Dermis blood vessel endothelial cell (primary cell): ENCODE measurements at regions not wholly inside any gene's neighbourhood (a gene's known extent, or its start where the extent isn't known, plus 50 kb on each side); places are given as distances from the start of the nearest gene placed in this dataset.
"Not testable (repeated sequence)": the region's sequence is repeated elsewhere in the genome, so short reads cannot be mapped to it uniquely, and the experiment has no call there.

ENCODE experiments used
- DNase-seq: peaks from one replicate; pipeline ENCODE4 v3.0.0; 2010

DNA sequence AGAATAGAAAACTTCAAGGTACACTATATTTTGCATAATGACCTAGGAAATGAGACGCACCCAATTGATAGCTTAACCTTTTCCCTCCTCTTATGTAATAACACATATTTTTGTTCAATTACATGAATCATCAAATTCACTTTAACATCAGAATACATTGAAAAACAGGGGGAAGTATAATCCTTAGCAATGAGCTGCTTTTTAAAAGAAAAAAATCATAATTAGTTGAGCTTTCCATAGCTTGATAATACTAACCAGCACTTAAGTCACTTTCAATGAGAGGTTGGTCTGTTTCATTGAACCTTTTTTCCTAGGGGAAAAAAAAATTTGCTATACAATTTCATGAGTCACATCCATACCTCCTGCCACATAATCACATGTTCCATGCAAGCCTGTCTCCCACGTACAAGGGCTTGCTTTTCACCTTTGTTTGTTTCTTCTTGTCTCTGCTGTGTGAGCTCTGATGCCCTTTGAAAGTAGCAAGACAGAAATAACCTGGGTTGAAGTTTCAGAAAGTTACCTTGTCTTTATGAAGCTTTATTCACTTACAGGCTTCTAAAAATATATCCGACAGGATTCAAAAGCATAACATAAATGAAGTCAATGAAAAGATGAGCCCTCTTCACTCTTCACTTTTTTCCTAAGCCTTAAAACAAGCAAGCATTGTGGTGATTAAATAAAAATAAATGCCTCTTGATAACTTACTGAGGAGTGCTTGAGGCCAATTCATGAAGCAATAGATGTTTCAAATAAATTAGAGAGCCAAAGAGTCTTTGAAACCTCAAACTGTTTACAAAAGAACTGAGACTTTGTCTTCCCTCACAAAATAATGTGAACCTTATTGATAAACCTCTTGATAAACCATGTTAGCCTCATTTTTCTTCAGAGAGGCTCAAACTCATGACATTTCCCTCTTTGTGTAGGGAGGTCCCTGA is 108.5 kb downstream of the FEM1C start:
- DNase-seq: no peak

DNA sequence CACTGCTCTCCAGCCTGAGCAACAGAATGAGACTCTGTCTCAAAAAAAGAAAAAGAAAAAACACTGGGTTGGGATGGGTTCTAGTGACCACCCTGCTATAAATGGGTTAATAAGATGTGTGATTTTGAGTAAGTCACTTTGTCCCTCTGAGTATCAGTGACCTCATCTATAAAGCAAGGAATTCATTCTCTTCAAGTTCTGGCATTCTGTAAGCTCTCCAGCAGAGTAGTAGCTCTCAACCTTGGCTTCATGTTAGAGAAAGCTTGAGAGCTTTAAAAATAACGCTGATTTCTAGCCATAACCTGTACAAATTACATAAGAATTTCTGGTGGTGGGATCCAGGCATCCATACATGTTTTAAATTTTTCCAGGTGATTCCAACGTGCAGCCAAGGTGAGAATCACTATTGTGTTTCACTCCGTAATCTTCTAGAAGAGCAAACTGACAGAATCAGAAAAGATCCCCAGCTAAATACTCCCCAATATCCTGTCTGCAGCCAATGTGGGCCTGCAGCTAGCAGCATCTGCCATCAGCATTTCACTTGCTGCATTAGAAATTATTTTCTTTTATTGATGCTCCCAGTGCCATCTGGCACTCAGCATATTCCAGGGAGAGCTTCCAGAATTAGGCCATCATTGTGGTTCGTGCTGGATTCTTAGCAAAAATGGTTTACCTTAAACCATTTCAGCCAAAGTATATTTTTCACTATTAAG is 109.4 kb downstream of the FEM1C start:
- no peak for DNase-seq

DNA sequence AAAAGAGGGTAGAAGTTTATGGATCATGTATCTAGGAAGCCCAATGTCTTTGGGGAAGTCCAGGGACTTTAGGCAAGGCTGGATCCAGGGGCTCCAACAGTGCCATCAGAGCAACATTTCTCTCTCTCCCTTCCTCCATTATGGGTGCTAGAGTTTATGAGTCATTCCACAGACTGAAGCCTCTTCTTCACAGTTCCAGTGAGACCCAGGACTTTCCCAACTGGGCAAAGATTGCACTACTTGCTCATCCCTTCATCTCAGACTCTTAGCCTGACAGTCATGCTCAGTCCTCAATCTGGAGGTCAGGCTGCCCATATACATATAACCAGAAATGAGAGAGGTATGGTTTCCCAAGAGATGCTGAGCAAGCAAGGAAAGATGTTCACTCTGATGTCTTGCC is 110.7 kb downstream of the FEM1C start:
- DNase-seq: no peak

DNA sequence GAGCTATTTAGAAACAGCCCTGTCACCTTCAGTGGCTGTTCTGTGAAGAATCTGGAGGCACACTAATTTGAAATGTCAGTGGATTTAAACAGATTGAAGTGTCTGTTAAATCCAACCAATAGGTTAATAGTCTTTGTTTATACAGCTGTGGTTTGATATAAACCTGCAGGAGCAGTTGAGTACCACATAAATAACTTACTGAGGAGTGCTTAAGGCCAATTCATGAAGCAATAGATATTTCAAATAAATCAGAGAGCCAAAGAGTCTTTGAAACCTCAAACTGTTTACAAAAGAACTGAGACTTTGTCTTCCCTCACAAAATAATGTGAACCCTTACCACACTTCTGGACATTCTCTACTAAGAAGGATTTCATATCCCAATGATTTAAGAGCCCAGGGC is 111.9 kb downstream of the FEM1C start:
- no peak for DNase-seq

DNA sequence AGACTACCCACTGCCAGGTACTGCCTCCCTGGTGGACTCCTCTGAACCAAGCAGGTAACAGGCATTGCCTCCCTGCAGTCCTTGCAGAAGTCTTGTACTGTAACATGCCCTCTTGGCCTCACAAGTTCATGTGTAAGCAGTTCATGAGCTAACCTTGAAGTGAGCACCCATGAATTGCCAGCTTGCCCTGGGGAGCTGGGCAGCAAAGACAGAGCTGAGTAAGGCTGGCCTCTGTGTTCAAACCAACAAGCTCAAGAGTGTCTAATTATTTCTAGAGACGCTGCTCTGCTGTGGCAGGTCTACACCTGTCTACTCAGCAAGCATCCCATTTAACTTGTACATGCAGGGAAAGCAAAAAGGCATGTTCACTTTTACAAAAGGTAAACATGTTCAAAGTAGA is 113.5 kb downstream of the FEM1C start:
- DNase-seq: no peak

DNA sequence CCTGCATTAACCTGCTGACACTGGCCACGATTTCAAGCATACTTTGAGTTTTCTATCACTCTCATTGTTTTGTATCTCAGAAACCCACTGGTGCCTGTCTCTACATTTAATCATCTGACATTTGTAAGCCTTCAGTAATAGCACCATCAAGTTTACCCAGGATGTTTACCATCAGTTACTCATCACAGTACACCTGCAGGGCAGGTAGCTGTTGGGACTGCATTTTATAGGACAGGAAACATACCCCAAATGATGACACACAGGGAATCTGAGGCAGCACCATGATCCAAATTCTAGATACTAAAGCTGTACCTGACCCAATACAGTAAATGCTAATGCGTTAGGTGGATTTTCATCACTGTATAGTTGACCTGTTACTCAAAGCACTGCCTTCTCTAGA is 114.2 kb downstream of the FEM1C start:
- DNase-seq: no peak

DNA sequence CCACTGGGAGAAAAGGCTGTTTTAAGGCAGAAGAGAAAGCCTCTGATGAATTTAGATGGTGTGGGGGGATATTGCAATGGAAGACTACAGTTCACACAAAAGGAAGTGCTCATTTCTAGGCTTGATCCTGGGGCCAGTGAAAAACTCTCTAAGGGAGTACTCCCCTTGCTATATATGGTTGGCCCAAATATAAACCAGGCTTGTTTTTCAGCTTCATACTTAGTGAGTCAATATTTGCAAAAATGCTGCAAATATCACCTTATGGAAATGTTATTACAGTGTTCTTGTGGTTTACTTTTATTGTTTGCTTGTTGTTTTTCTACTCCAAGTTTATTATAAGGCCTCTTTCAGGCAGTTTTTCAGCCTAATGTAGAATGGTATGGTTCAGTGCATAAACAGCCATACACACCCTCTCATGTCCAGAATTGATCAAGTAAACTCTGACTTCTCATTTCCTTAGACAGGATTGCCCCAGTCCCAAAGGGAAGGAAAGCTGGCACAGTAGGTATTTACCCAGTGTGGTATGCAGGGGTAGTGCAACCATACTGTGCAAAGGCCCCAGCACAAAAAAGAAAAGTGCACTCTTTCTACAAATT is 115.1 kb downstream of the FEM1C start:
- no peak for DNase-seq

DNA sequence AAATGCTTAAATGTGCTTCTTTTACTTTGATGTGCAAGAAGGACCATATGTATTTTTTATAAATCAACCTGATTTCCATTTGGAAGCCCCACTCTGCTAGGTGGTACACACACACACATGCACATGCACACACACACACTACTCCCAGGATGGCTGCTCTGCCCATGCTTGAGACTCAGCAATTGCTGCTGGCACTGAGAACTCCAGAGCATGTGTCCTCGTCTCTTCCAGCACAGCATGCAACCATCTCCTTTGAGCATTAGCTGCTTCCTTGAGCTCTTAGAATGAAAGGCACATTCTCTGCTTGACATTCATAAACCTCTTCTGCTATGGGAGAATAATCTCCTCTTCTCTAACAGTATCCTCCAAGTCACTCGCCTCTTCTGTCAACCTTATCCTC is 115.9 kb downstream of the FEM1C start:
- no peak for DNase-seq

DNA sequence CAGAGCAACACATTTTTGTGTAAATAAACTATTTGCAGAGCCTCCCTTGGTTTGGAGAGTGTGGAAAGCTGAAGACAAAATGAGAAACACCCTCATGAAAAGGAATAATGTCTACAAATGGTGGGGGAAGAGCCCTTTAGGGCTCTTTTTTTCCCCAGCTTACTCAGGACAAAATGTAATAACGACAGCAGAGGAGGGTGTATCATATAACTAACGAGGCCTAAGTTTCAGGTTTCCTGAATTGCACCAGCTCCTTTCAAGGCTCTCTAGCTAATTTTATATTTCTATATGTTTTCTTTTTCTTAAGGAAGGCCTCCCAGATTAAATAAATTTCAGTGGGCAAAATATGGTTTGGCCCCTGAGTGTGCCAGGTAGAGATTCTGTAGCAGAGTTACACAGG is 116.3 kb downstream of the FEM1C start:
- no peak for DNase-seq

DNA sequence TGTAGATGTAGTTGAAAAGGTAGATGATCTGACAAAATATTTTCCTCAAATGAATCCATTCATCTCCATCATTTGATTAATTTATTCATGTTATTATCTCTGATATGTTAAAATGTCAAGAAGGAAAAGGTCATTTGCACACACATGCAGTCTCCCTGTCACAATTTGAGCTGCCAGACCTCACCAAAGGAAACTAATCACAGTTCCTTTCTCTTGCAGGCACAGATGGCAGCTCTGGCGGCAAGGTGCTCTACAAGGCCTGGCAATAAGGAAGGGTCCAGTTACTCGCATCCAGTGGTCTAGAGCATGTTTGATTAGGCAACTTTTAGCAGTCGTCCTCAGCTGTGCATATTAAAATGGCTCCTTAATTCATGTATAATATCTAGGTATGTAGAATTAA is 120.1 kb downstream of the FEM1C start:
- DNase-seq: no peak

DNA sequence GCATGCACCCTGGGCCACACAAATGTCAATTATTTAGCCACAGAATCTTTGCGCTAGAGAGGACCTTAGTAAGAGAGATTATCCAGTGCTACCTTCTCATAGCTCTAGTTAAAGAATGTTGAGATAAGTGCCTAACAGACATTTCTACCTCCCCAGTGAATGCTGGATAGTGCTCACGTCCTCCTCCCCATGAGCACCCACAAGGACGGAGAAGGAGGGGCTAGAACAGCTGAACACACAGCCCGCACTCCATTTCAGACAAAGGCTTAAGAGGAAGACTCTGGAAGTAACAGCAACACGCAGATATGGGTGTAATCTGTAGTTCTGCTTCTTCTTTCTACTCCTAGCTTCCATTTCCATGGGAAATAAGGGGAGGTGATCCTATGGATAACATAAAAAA is 120.5 kb downstream of the FEM1C start:
- DNase-seq: no peak

DNA sequence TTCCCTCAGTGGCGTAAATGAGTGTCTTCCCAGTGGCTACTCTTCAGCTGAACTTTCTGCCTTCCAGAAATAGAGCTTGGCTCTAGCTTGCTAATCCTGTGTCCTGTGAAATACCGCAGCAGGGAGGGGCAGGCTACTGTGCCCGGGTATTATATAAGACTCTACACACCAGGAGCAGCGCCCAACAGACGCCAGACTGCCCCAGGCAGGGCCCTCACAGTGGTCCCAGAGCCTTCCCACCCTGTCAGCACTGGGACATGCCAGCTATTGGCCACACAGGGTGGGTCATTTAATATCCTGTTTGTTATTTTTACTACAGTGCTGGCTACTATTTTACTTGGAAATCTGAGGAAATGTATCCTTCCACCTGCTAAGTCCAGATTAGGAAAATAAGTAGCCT is 121.0 kb downstream of the FEM1C start:
- peak; percentile 21 for DNase-seq

DNA sequence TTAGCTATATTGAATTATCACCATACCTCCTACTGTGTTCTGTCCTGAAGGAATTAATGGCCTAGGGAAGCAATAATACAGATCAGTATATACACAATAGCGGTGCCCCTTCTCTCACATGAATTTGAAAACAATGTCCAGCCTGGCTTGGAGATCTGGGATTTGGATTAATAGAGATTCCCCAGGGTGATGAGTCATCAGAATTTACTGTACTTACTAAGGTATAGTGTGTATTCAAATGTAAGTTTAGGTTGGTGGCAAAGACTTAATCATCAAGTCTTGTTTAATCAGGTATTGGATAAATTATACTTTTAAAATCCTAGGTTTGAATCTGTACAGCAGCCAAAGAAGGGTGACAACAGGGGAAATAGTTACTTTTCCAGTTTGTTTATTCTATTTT is 121.5 kb downstream of the FEM1C start:
- DNase-seq: peak; percentile 52

DNA sequence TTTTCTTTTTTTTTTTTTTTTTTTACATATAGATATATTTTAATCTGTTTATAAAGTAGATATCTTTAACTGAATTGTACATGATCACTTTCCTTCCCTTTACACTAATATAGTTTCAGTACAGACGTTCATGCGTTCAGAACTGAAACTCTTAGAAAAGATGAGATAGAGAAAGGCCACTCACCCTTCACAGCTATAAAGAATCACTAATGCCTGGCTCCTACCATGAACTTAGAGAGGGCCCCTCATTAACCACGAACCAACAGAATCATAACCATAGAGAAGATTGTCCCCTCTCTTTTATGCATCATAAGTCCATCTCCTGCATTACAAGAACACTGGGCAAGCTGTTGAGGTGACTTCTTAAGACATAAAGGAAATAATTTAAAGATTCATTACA is 123.8 kb downstream of the FEM1C start:
- DNase-seq: not testable (repeated sequence)

DNA sequence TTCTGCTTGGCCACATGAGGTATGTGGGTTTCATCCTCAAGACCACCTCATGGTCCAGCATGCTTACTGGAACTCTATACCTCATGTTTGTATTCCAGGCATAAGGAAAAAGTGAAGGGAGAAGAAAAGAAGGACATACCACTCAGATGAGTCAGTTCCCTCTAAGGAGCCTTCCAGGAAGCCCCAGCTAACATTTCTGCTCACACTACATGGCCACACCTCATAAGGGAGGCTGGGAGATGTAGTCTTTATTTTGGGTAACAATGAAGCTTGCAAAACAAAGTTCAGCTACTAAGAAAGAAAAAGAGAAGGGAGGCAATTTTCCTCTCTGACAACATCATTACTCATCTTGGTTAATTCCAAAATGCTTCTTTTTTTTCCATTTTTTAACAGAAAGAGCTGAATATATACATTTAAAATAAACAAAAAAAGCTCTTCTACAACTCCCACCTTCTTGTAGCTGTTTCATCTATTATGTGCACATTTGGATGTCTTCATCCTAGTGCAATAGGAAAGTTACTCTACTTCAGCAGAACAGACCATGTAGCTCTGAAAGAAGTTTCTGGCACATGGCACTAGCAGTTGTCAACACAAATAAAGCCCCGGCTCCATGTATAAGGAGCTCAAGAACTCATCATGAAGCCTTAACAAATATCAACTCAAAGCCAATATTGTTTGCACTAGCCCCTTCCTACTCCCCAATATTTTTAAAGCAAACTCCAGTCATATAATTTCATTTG is 123.6 kb upstream of the CCDC112 start:
- peak; percentile 73 for DNase-seq

DNA sequence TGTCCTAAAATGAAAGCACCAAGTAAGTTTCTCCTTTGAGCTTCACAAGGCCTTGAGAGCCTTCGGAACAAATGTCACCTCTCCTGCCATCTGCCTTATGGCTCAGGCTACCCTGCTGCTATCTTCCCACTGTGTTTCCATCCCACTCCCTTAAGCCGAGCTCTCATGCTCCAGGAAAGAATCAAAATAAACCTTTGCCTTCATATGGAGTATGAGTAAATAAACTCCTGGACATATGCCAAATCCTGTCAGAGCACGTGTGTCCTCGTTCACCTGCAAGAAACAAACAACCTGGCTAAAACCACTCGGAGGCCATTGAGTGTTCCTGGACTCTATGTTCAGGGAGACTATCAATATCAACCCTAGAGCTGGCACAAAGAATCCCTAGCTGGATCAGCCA is 122.3 kb upstream of the CCDC112 start:
- peak; percentile 7 for DNase-seq

DNA sequence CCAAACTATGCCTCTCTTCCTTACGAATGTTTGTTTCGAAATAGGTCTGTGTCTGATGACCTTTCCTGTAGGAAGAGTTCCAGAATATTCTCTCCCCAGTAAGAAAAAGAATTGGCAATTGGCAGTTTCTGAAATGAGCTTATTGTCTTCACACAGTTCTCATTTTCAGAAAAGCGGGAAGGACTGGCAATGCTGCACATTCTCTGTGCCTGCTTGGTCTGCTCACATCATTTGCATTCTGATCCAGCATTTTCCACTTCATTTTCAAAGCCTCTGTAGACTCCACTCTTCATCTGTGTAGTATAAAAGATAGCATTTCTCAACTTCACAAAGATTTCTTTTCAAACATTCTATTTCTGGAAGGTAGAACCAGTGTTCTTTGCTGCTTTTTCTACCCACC is 120.6 kb upstream of the CCDC112 start:
- DNase-seq: no peak

DNA sequence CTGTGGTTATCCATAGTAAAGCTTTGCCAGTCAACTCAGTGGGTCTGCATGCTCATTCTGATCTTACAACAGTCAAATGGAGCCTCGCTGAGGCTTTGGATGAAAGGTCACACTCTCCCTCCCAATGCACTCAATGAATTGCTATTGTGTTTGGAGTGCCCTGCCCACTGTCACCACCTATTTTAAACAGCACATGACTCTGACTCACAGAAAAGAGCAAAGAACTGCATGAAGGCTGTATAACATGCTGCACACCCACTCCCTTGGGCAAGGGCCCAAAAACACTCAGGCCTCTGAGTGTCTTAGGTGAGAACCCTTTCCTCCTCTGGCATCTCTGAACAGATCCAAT is 118.7 kb upstream of the CCDC112 start:
- DNase-seq: peak; percentile 70

DNA sequence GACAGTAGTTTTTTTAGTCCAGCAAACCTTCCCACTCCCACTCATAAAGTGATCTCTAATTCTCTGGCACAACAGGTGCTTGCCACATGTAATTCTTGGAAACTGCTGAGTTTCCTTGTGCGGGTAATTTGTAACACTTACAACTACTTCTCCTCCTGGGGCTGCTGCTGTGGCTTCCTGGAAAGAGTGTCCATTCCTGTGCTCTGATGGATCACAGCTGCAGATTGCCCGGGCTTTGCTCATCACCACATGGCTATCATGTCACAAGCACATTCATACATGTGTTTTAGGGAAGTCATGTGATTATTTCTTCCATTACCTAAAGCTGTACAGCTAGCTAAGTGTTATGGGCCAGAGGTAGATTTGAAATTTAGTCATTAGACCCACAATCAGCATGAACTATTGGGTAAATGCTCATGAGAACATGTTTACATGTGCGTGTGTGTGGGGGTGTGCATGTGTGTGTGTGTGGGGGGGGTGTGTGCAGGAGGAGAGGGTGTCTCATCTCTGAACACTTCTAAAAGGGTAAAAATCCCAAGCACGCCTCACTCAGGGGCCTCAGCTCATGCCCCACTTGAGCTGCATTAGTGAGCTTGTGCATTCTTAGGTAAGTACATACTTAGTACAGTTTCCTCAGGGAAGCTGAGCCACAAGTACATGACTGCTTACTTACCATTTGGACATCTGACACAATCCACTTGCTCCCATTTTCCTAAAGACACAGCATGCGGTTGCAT is 118.1 kb upstream of the CCDC112 start:
- peak; percentile 7 for DNase-seq

DNA sequence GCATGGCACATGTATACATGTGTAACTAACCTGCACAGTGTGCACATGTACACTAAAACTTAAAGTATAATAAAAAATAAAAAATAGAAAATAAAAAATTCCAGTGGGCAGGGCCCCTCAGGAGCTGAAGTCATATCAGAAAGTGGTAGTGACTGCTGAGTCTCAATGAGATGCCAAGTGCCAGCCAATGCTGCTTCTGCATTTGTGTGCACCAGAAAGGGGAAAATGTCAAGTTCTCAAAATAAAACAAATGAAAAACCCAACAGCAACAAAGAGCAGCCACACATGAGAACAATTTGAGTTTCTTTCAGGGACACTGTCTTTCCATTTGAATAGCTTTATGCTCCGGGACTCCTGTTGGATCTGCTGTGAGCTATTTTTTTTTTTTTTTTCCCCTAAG is 117.2 kb upstream of the CCDC112 start:
- DNase-seq: no peak

DNA sequence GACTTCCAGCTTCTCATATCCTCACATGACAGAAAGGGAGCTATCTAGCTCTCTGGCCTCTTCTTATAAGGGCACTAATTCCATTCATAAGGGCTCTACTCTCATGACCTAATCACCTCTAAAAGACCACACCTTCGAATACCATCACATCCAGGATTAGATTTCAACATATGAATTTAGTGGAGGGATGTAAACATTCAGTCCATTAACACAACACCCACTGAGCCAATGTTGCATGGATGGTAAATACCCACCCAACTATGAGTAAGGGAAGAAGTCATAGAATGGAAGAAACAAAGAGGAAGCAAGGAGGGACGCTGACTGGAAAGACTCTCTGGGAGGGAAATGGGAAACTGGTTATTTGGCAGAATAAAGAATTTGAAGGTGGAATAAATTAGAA is 112.6 kb upstream of the CCDC112 start:
- DNase-seq: no peak

DNA sequence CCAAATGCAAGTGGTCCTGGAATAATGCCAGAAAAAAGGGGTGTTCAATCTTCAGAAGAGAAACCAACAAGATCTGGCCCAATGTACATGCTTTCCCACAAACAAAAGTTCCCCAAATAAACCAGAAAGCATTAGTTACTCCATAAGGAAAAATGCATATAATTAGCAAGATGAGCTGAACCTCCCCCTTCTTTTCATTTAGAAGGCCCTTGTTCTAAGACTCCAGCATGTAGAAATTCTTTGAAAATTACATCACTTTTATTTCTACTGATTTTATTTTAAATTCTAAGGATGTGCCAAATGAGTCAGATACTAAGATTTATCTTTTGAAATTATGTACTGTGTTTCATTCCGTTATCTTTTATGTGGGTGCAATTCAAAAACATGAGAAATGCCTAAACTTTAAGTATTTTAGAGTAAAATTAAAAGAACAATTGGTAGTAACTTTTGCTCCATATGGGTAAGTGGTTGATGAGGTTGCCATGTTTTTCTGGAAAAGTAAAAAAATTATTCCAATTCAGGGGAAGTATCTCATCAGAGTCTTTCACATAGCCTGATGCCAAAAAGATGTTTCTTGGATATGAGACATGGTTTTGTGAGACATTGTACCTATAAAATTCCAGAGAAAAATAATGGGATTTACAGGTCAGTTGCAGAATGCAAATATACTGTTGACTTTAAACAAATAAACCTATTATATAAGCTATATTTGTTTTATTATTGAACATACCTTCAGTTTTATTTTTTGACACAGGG is 106.5 kb upstream of the CCDC112 start:
- DNase-seq: no peak
